Neural cell (in vitro differentiated cells): ENCODE measurements at regions not wholly inside any gene's neighbourhood (a gene's known extent, or its start where the extent isn't known, plus 50 kb on each side); places are given as distances from the start of the nearest gene placed in this dataset.

Experiments
- H2AFZ ChIP-seq: fragments of 200-600, 300-800 bp; sonication (generic), shearing (Covaris generic); 2 replicates; pipeline ENCODE4 v1.6.0; 2014; ENCODE audit warnings: low read depth, mild to moderate bottlenecking, antibody characterized with exemption, low read length, moderate library complexity
- H3F3A ChIP-seq: fragments of 200-600 bp; shearing (Covaris generic); 2 replicates; pipeline ENCODE4 v1.6.1; 2016; ENCODE audit warnings: mild to moderate bottlenecking, moderate library complexity, mixed read lengths, antibody characterized with exemption, low read length; ENCODE audit not compliant: insufficient read depth, poor library complexity, severe bottlenecking
- H3K27ac ChIP-seq: fragments of 200-600, 300-800 bp; sonication (generic), shearing (Covaris generic); 2 replicates; pipeline ENCODE4 v1.5.1; 2014; ENCODE audit warnings: mild to moderate bottlenecking, low read length, moderate library complexity
- H3K27me3 ChIP-seq: fragments of 300-800, 200-600 bp; sonication (generic), shearing (Covaris generic); 2 replicates; pipeline ENCODE4 v1.6.0; 2014; ENCODE audit warnings: mild to moderate bottlenecking, low read depth, low read length, moderate library complexity; ENCODE audit not compliant: insufficient read depth
- H3K36me3 ChIP-seq: fragments of 300-800, 200-600 bp; sonication (generic), shearing (Covaris generic); 2 replicates; pipeline ENCODE4 v1.5.1; 2014; ENCODE audit warnings: mild to moderate bottlenecking, antibody characterized with exemption, low read length, moderate library complexity; ENCODE audit not compliant: insufficient read depth
- H3K4me2 ChIP-seq: fragments of 300-800, 200-600 bp; sonication (generic), shearing (Covaris generic); 2 replicates; pipeline ENCODE4 v1.6.0; 2014; ENCODE audit warnings: mild to moderate bottlenecking, low read length
- H3K4me3 ChIP-seq: fragments of 300-800, 200-600 bp; sonication (generic), shearing (Covaris generic); 2 replicates; pipeline ENCODE4 v1.5.1; 2014; ENCODE audit warnings: mild to moderate bottlenecking, low read length, moderate library complexity
- H3K79me2 ChIP-seq: fragments of 200-600 bp; shearing (Covaris generic); replicated peaks from 2 replicates; pipeline ENCODE4 v1.6.0; 2014; ENCODE audit warnings: mild to moderate bottlenecking, low read length, moderate library complexity; ENCODE audit not compliant: insufficient read depth
- H3K9ac ChIP-seq: fragments of 300-800, 200-600 bp; sonication (generic), shearing (Covaris generic); 2 replicates; pipeline ENCODE4 v1.6.1; 2016; ENCODE audit warnings: mild to moderate bottlenecking, low read length, mixed read lengths
- H3K9me2 ChIP-seq: fragments of 200-600 bp; shearing (Covaris generic); 2 replicates; pipeline ENCODE4 v1.6.1; 2016; ENCODE audit warnings: mild to moderate bottlenecking, low read length, mixed read lengths; ENCODE audit not compliant: insufficient read depth
- H3K9me3 ChIP-seq: fragments of 200-600, 300-800 bp; sonication (generic), shearing (Covaris generic); 2 replicates; pipeline ENCODE4 v1.6.1; 2016; ENCODE audit warnings: mild to moderate bottlenecking, mixed run types, low read length, moderate library complexity, mixed read lengths
- H4K20me1 ChIP-seq: fragments of 200-600 bp; shearing (Covaris generic); 2 replicates; pipeline ENCODE4 v1.6.1; 2016; ENCODE audit warnings: mild to moderate bottlenecking, mixed run types; ENCODE audit not compliant: insufficient read depth
- EP300 ChIP-seq: fragments of 450-650 bp; conservative IDR thresholded peaks from 2 replicates; pipeline ENCODE4 v1.6.1; 2014; ENCODE audit warnings: antibody characterized with exemption, mild to moderate bottlenecking, moderate library complexity; ENCODE audit not compliant: poor library complexity, severe bottlenecking
- EZH2 ChIP-seq: fragments of 200-600, 300-800 bp; shearing (Covaris generic), sonication (generic); IDR thresholded peaks from 2 replicates; pipeline ENCODE4 v1.6.1; 2014; ENCODE audit warnings: antibody characterized with exemption, low read length, borderline replicate concordance, mild to moderate bottlenecking; ENCODE audit not compliant: insufficient read depth, poor library complexity, severe bottlenecking
- MXI1 ChIP-seq: fragments of 450-650 bp; conservative IDR thresholded peaks from 2 replicates; pipeline ENCODE4 v1.6.1; 2014; ENCODE audit warnings: antibody characterized with exemption, mild to moderate bottlenecking; ENCODE audit not compliant: poor library complexity, severe bottlenecking
- POLR2AphosphoS5 ChIP-seq: IDR thresholded peaks from 2 replicates; pipeline ENCODE4 v1.6.1; 2012
- RAD21 ChIP-seq: fragments of 450-650 bp; conservative IDR thresholded peaks from 2 replicates; pipeline ENCODE4 v1.6.1; 2014; ENCODE audit warnings: antibody characterized with exemption, mild to moderate bottlenecking, moderate library complexity
- SMC3 ChIP-seq: fragments of 450-650 bp; conservative IDR thresholded peaks from 2 replicates; pipeline ENCODE4 v1.6.1; 2014; ENCODE audit warnings: antibody characterized with exemption, mild to moderate bottlenecking, moderate library complexity; ENCODE audit not compliant: poor library complexity
- TAF1 ChIP-seq: IDR thresholded peaks from 2 replicates; pipeline ENCODE4 v1.6.1; 2012; ENCODE audit warnings: low read depth
- TF ChIP-seq, protein P1 (sequence below): IDR thresholded peaks from 2 replicates; pipeline ENCODE4 v1.6.1; 2012; ENCODE audit warnings: borderline replicate concordance
- TF ChIP-seq, protein P2 (sequence below): fragments of 450-650 bp; IDR thresholded peaks from 2 replicates; pipeline ENCODE4 v1.5.1; 2014; ENCODE audit warnings: antibody characterized with exemption, mild to moderate bottlenecking, moderate library complexity; ENCODE audit not compliant: poor library complexity, severe bottlenecking

DNA sequence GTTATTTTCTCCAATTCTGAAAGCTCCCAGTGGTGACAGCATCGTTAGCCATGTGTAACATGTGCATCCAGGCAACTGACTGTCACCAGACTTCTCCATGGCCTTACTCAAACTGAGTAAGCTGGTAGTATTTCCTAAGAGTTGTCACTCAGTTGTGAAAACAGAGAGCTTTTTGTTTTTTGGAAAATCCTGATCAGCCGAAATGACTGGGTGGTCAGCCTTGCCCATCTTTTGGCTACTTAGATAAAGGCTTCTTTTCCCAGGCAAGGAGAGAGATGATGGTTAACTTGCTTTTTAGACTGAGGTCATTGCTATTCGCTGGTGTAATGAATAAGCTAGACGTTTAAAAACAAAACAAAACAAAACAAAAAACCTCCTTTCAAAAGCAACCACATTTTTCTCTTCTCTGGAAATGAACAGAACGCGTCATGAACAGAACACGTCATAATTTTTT, 159.5 kb upstream of the KLF14 start:
- H3K9me2 ChIP-seq = no peaks in the 10 kb centered on the region
- H3K27me3 ChIP-seq = no peaks in the 10 kb centered on the region
- TF ChIP-seq POLR2AphosphoS5 (no peak), TAF1 (no peak), EP300 (no peak), RAD21 (no peak), EZH2 (no peak), SMC3 (no peak), MXI1 (no peak)
- TF ChIP-seq, protein P1, sequence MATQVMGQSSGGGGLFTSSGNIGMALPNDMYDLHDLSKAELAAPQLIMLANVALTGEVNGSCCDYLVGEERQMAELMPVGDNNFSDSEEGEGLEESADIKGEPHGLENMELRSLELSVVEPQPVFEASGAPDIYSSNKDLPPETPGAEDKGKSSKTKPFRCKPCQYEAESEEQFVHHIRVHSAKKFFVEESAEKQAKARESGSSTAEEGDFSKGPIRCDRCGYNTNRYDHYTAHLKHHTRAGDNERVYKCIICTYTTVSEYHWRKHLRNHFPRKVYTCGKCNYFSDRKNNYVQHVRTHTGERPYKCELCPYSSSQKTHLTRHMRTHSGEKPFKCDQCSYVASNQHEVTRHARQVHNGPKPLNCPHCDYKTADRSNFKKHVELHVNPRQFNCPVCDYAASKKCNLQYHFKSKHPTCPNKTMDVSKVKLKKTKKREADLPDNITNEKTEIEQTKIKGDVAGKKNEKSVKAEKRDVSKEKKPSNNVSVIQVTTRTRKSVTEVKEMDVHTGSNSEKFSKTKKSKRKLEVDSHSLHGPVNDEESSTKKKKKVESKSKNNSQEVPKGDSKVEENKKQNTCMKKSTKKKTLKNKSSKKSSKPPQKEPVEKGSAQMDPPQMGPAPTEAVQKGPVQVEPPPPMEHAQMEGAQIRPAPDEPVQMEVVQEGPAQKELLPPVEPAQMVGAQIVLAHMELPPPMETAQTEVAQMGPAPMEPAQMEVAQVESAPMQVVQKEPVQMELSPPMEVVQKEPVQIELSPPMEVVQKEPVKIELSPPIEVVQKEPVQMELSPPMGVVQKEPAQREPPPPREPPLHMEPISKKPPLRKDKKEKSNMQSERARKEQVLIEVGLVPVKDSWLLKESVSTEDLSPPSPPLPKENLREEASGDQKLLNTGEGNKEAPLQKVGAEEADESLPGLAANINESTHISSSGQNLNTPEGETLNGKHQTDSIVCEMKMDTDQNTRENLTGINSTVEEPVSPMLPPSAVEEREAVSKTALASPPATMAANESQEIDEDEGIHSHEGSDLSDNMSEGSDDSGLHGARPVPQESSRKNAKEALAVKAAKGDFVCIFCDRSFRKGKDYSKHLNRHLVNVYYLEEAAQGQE = no peak
- TF ChIP-seq, protein P2, sequence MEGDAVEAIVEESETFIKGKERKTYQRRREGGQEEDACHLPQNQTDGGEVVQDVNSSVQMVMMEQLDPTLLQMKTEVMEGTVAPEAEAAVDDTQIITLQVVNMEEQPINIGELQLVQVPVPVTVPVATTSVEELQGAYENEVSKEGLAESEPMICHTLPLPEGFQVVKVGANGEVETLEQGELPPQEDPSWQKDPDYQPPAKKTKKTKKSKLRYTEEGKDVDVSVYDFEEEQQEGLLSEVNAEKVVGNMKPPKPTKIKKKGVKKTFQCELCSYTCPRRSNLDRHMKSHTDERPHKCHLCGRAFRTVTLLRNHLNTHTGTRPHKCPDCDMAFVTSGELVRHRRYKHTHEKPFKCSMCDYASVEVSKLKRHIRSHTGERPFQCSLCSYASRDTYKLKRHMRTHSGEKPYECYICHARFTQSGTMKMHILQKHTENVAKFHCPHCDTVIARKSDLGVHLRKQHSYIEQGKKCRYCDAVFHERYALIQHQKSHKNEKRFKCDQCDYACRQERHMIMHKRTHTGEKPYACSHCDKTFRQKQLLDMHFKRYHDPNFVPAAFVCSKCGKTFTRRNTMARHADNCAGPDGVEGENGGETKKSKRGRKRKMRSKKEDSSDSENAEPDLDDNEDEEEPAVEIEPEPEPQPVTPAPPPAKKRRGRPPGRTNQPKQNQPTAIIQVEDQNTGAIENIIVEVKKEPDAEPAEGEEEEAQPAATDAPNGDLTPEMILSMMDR = no peak
- H3K9ac ChIP-seq = no peak overlapping the region
- H3K27ac ChIP-seq = no peak overlapping the region
- H3F3A ChIP-seq = no peaks in the 10 kb centered on the region
- no peak overlapping the region for H3K4me3 ChIP-seq
- H2AFZ ChIP-seq = no peak overlapping the region
- no peaks in the 10 kb centered on the region for H3K9me3 ChIP-seq
- H3K79me2 ChIP-seq = no peaks in the 10 kb centered on the region
- no peak overlapping the region for H3K4me2 ChIP-seq
- no peaks in the 10 kb centered on the region for H4K20me1 ChIP-seq
- no peaks in the 10 kb centered on the region for H3K36me3 ChIP-seq

DNA sequence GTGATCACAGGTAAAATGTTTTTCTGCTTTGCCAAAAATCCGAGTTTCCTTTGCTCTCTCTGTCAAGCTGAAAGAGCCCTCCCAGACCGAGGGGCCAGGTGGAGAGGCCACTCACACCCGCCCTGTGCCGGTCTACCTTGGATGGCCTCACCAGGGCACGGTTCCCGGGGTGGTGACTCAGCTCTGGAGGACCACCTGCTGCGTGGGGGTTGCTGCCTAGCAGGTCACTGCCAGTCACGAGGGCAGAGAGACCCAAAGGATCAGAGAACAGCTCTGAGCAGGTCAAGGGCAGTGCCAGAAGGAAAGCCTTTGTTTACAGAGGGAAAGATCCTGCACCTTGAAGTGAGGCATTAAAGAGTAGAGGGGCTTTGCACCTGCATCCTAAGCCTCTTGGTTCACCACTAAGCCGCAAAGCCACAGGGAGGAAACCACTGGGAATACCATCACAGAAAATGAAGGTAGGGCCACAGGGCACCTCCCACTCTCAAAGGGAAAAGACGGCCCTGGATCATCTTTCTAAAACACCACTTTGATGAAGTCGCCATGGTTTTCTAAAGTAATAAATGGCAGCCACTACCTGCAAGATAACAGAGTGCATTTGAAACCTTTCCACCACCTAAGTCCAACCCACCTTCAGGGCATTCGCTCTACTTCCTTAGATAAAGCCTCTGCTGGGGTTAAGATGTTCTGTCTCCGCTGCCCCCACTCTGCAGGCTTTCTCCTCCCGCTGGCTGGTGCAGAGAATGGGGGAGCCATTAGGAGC, 160.3 kb upstream of the KLF14 start:
- H3K79me2 ChIP-seq = no peaks in the 10 kb centered on the region
- H3K27ac ChIP-seq = no peak overlapping the region
- H4K20me1 ChIP-seq = no peaks in the 10 kb centered on the region
- H3K27me3 ChIP-seq = no peaks in the 10 kb centered on the region
- H3F3A ChIP-seq = no peaks in the 10 kb centered on the region
- no peaks in the 10 kb centered on the region for H3K9me3 ChIP-seq
- no peaks in the 10 kb centered on the region for H3K9me2 ChIP-seq
- no peak overlapping the region for H3K9ac ChIP-seq
- no peak overlapping the region for H3K4me2 ChIP-seq
- no peak overlapping the region for H2AFZ ChIP-seq
- no peak overlapping the region for H3K4me3 ChIP-seq
- TF ChIP-seq EZH2 (no peak), MXI1 (no peak), TAF1 (no peak), EP300 (no peak), RAD21 (no peak), POLR2AphosphoS5 (no peak), SMC3 (no peak)
- TF ChIP-seq, protein P2 = no peak
- TF ChIP-seq, protein P1 = no peak
- H3K36me3 ChIP-seq = no peaks in the 10 kb centered on the region
